Stimulated activated naive B cell treated with anti-CD40 and anti-IgM and Interleukin-4, amounts not matched to agents 10 μg/mL and 1 μg/mL and 100 μg/mL, for 72 hours (primary cell): ENCODE measurements at regions not wholly inside any gene's neighbourhood (a gene's known extent, or its start where the extent isn't known, plus 50 kb on each side); places are given as distances from the start of the nearest gene placed in this dataset.
A peak's percentile ranks its signal among the peaks of the same experiment; 100 is the strongest.
"Not testable (repeated sequence)": the region's sequence is repeated elsewhere in the genome, so short reads cannot be mapped to it uniquely, and the experiment has no call there.

Experiments used
- ATAC-seq, 2 donors: fragments of 150-1000 bp; cut with Tn5 transposase; replicated peaks; 2 replicates each; pipeline ENCODE4 v1.10.0; 2021; ENCODE audit warnings: moderate library complexity in 1 of 2
- DNase-seq: peaks from one replicate; pipeline ENCODE4 v3.0.0; 2021
- H3K27ac Mint-ChIP-seq: one replicate; pipeline ENCODE4 v1.8.0; 2022; ENCODE audit warnings: mild to moderate bottlenecking, mixed read lengths
- H3K27me3 Mint-ChIP-seq, 2 donors: one replicate each; pipeline ENCODE4 v1.8.0; 2022; ENCODE audit warnings: mixed read lengths in 2 of 2
- H3K36me3 Mint-ChIP-seq, 2 donors: one replicate each; pipeline ENCODE4 v1.8.0; 2022; ENCODE audit warnings: mixed read lengths in 2 of 2, mild to moderate bottlenecking in 1 of 2
- H3K4me1 Mint-ChIP-seq, 2 donors: one replicate each; pipeline ENCODE4 v1.8.0; 2022; ENCODE audit warnings: mixed read lengths in 2 of 2, mild to moderate bottlenecking in 1 of 2
- H3K4me3 Mint-ChIP-seq, 2 donors: one replicate each; pipeline ENCODE4 v1.8.0; 2022; ENCODE audit warnings: mild to moderate bottlenecking in 2 of 2, mixed read lengths in 2 of 2, moderate library complexity in 1 of 2
- H3K9me3 Mint-ChIP-seq, 2 donors: one replicate each; pipeline ENCODE4 v1.8.0; 2022; ENCODE audit warnings: mixed read lengths in 2 of 2, mild to moderate bottlenecking in 1 of 2

- ATAC-seq, H3K4me1 Mint-ChIP-seq, DNase-seq, H3K36me3 Mint-ChIP-seq, H3K27me3 Mint-ChIP-seq, H3K4me3 Mint-ChIP-seq, H3K9me3 Mint-ChIP-seq, H3K27ac Mint-ChIP-seq: not testable (repeated sequence)
Measured at GRCh38 chr5:25969042-25969441, 1069.3 kb downstream of the CDH9 start.

GRCh38 chr5:25964009-25964372 is 1074.4 kb downstream of the CDH9 start:
- no peak for ATAC-seq
- no peaks in the 10 kb centered on the region for H3K4me1 Mint-ChIP-seq
- H3K9me3 Mint-ChIP-seq, result peaks cover 4 to 6% of the 10 kb centered on the region in 2 donors
- H3K27ac Mint-ChIP-seq, result no peak overlapping the region
- no peak overlapping the region for H3K4me3 Mint-ChIP-seq
- H3K36me3 Mint-ChIP-seq, result no peaks in the 10 kb centered on the region
- H3K27me3 Mint-ChIP-seq, result no peaks in the 10 kb centered on the region
- no peak for DNase-seq

- ATAC-seq (no peak), DNase-seq (no peak)
- no peak overlapping the region for H3K4me3 Mint-ChIP-seq
- no peaks in the 10 kb centered on the region for H3K36me3 Mint-ChIP-seq
- H3K27me3 Mint-ChIP-seq, result no peaks in the 10 kb centered on the region
- H3K27ac Mint-ChIP-seq, result no peak overlapping the region
- H3K4me1 Mint-ChIP-seq, result no peaks in the 10 kb centered on the region
- H3K9me3 Mint-ChIP-seq, result peaks cover 3 to 4% of the 10 kb centered on the region in 2 donors
Measured at GRCh38 chr5:25963251-25964008, 1075.0 kb downstream of the CDH9 start.

GRCh38 chr5:25955337-25955736 is 1083.0 kb downstream of the CDH9 start:
- peak; percentile 36 to 59 for ATAC-seq
- no peaks in the 10 kb centered on the region for H3K27me3 Mint-ChIP-seq

GRCh38 chr5:25950681-25951080 is 1087.7 kb downstream of the CDH9 start:
- Mint-ChIP-seq H3K27ac (no peak overlapping the region), H3K4me1 (no peaks in the 10 kb centered on the region), H3K27me3 (no peaks in the 10 kb centered on the region), H3K36me3 (no peaks in the 10 kb centered on the region), H3K9me3 (peaks cover 5 to 8% of the 10 kb centered on the region in 2 donors), H3K4me3 (no peak overlapping the region)
- ATAC-seq, result no peak
- no peak for DNase-seq

More at GRCh38 chr5:25955337-25955736, 1083.0 kb downstream of the CDH9 start:
- Mint-ChIP-seq H3K27ac (no peak overlapping the region), H3K36me3 (no peaks in the 10 kb centered on the region), H3K4me1 (no peaks in the 10 kb centered on the region), H3K4me3 (no peak overlapping the region), H3K9me3 (peaks cover 3 to 5% of the 10 kb centered on the region in 2 donors)
- DNase-seq, result no peak

- no peak overlapping the region for H3K4me3 Mint-ChIP-seq
- peaks cover 0 to 8% of the 10 kb centered on the region in 2 donors for H3K9me3 Mint-ChIP-seq
- no peaks in the 10 kb centered on the region for H3K36me3 Mint-ChIP-seq
- no peak overlapping the region for H3K27ac Mint-ChIP-seq
- no peaks in the 10 kb centered on the region for H3K27me3 Mint-ChIP-seq
- ATAC-seq (no peak), DNase-seq (no peak)
- no peaks in the 10 kb centered on the region for H3K4me1 Mint-ChIP-seq
Measured at GRCh38 chr5:25948278-25948677, 1090.1 kb downstream of the CDH9 start.

GRCh38 chr5:25944786-25945185 is 1093.6 kb downstream of the CDH9 start:
- DNase-seq, result no peak
- Mint-ChIP-seq H3K27me3 (no peaks in the 10 kb centered on the region), H3K9me3 (peaks cover 0 to 2% of the 10 kb centered on the region in 2 donors), H3K27ac (no peak overlapping the region), H3K36me3 (no peaks in the 10 kb centered on the region), H3K4me3 (no peak overlapping the region), H3K4me1 (no peaks in the 10 kb centered on the region)
- ATAC-seq, result no peak

- peaks cover 7 to 9% of the 10 kb centered on the region in 2 donors for H3K9me3 Mint-ChIP-seq
- H3K36me3 Mint-ChIP-seq, result no peaks in the 10 kb centered on the region
- no peaks in the 10 kb centered on the region for H3K4me1 Mint-ChIP-seq
- H3K27me3 Mint-ChIP-seq, result no peaks in the 10 kb centered on the region
- ATAC-seq, result peak in 1 of 2 donors; percentile 45
- no peak overlapping the region for H3K27ac Mint-ChIP-seq
- H3K4me3 Mint-ChIP-seq, result no peak overlapping the region
- no peak for DNase-seq
Measured at GRCh38 chr5:25909163-25909562, 1129.2 kb downstream of the CDH9 start.

- Mint-ChIP-seq H3K36me3 (no peaks in the 10 kb centered on the region), H3K27ac (no peak overlapping the region), H3K4me3 (no peak overlapping the region), H3K9me3 (peaks cover 2 to 6% of the 10 kb centered on the region in 2 donors), H3K27me3 (no peaks in the 10 kb centered on the region), H3K4me1 (no peaks in the 10 kb centered on the region)
- DNase-seq, result no peak
- no peak for ATAC-seq
Measured at GRCh38 chr5:25905646-25906045, 1132.7 kb downstream of the CDH9 start.

- ATAC-seq (no peak), DNase-seq (no peak)
- no peak overlapping the region for H3K27ac Mint-ChIP-seq
- H3K36me3 Mint-ChIP-seq, result no peaks in the 10 kb centered on the region
- peaks cover 7 to 9% of the 10 kb centered on the region in 2 donors for H3K9me3 Mint-ChIP-seq
- no peaks in the 10 kb centered on the region for H3K4me1 Mint-ChIP-seq
- H3K27me3 Mint-ChIP-seq, result no peaks in the 10 kb centered on the region
- H3K4me3 Mint-ChIP-seq, result no peak overlapping the region
Measured at GRCh38 chr5:25892211-25892610, 1146.2 kb downstream of the CDH9 start.

GRCh38 chr5:25891691-25892090 is 1146.7 kb downstream of the CDH9 start:
- no peak for ATAC-seq
- peaks cover 7 to 9% of the 10 kb centered on the region in 2 donors for H3K9me3 Mint-ChIP-seq
- H3K4me1 Mint-ChIP-seq, result no peaks in the 10 kb centered on the region
- H3K36me3 Mint-ChIP-seq, result no peaks in the 10 kb centered on the region
- DNase-seq, result no peak
- H3K27ac Mint-ChIP-seq, result no peak overlapping the region
- H3K4me3 Mint-ChIP-seq, result no peak overlapping the region
- no peaks in the 10 kb centered on the region for H3K27me3 Mint-ChIP-seq

GRCh38 chr5:25881318-25882036 is 1156.9 kb downstream of the CDH9 start:
- no peak for DNase-seq
- Mint-ChIP-seq H3K27me3 (no peaks in the 10 kb centered on the region), H3K4me3 (no peak overlapping the region), H3K36me3 (no peaks in the 10 kb centered on the region), H3K4me1 (no peaks in the 10 kb centered on the region), H3K27ac (no peak overlapping the region), H3K9me3 (peaks cover 4 to 8% of the 10 kb centered on the region in 2 donors)
- ATAC-seq, result no peak

- H3K36me3 Mint-ChIP-seq, result no peaks in the 10 kb centered on the region
- H3K4me3 Mint-ChIP-seq, result no peak overlapping the region
- H3K27ac Mint-ChIP-seq, result no peak overlapping the region
- H3K9me3 Mint-ChIP-seq, result peaks cover 11 to 13% of the 10 kb centered on the region in 2 donors
- DNase-seq, result no peak
- no peak for ATAC-seq
- no peaks in the 10 kb centered on the region for H3K27me3 Mint-ChIP-seq
- no peaks in the 10 kb centered on the region for H3K4me1 Mint-ChIP-seq
Measured at GRCh38 chr5:25863811-25864210, 1174.6 kb downstream of the CDH9 start.

GRCh38 chr5:25862276-25862675 is 1176.1 kb downstream of the CDH9 start:
- H3K27me3 Mint-ChIP-seq, result no peaks in the 10 kb centered on the region
- H3K9me3 Mint-ChIP-seq, result peaks cover 8 to 13% of the 10 kb centered on the region in 2 donors
- ATAC-seq (no peak), DNase-seq (no peak)
- no peaks in the 10 kb centered on the region for H3K36me3 Mint-ChIP-seq
- no peak overlapping the region for H3K27ac Mint-ChIP-seq
- no peaks in the 10 kb centered on the region for H3K4me1 Mint-ChIP-seq
- no peak overlapping the region for H3K4me3 Mint-ChIP-seq

- ATAC-seq (peak in 1 of 2 donors; percentile 27), DNase-seq (no peak)
- Mint-ChIP-seq H3K4me1 (no peaks in the 10 kb centered on the region), H3K36me3 (no peaks in the 10 kb centered on the region), H3K27ac (no peak overlapping the region), H3K9me3 (peaks cover 8 to 12% of the 10 kb centered on the region in 2 donors), H3K27me3 (no peaks in the 10 kb centered on the region), H3K4me3 (no peak overlapping the region)
Measured at GRCh38 chr5:25858019-25858418, 1180.4 kb downstream of the CDH9 start.
